Caco-2 (cell line): ENCODE measurements at regions not wholly inside any gene's neighbourhood (a gene's known extent, or its start where the extent isn't known, plus 50 kb on each side); places are given as distances from the start of the nearest gene placed in this dataset.
A peak's percentile ranks its signal among the peaks of the same experiment; 100 is the strongest.

Source experiments
- BruUV-seq: library from RNA; stranded (reverse); fragments of 400-500 nt; replicated peaks from 2 replicates; lab custom pipeline; 2021; lab: Mats Ljungman, UMichigan
- CTCF ChIA-PET: fragments of 300-600 bp; sonication (Branson Sonifier 250); formaldehyde crosslinking; loops from one replicate; lab custom pipeline; 2022; ENCODE audit warnings: antibody characterized with exemption; lab: Charles Lee
- POLR2A ChIA-PET: fragments of 300-600 bp; sonication (Branson Sonifier 250); formaldehyde crosslinking; loops from one replicate; lab custom pipeline; 2022; ENCODE audit warnings: antibody characterized with exemption; lab: Charles Lee
- DNase-seq, 2 experiments: peaks; one replicate each; pipeline versions ENCODE4 v3.0.0 to v3.0.0-alpha.2; 2020 to 2022
- H3K27me3 ChIP-seq: replicated peaks from 2 replicates; pipeline ENCODE4 v1.6.0; 2011; ENCODE audit warnings: low read length; ENCODE audit not compliant: control insufficient read depth, insufficient read depth
- H3K36me3 ChIP-seq: 2 replicates; pipeline ENCODE4 v1.5.1; 2011; ENCODE audit warnings: low read length; ENCODE audit not compliant: control insufficient read depth, insufficient read depth
- H3K4me1 ChIP-seq: fragments of 250-450 bp; sonication (Bioruptor Pico); 2 replicates; pipeline ENCODE4 v1.5.1; 2020; ENCODE audit warnings: mild to moderate bottlenecking
- H3K4me3 ChIP-seq: 2 replicates; pipeline ENCODE4 v1.5.1; 2011; ENCODE audit warnings: low read depth, mild to moderate bottlenecking, control low read depth, low read length
- H3K9me3 ChIP-seq: fragments of 250-450 bp; sonication (Bioruptor Pico); 2 replicates; pipeline ENCODE4 v1.5.1; 2020; ENCODE audit warnings: mild to moderate bottlenecking, moderate library complexity
- H3K27ac Mint-ChIP-seq: one replicate; pipeline ENCODE4 v1.8.0; 2022; ENCODE audit warnings: mixed read lengths; ENCODE audit not compliant: unreplicated experiment
- H3K27me3 Mint-ChIP-seq: one replicate; pipeline ENCODE4 v1.8.0; 2022; ENCODE audit warnings: mixed read lengths; ENCODE audit not compliant: insufficient read depth, unreplicated experiment
- H3K36me3 Mint-ChIP-seq: one replicate; pipeline ENCODE4 v1.8.0; 2022; ENCODE audit warnings: mild to moderate bottlenecking, mixed read lengths; ENCODE audit not compliant: insufficient read depth, unreplicated experiment
- H3K4me1 Mint-ChIP-seq: one replicate; pipeline ENCODE4 v1.8.0; 2022; ENCODE audit warnings: low read depth, mixed read lengths; ENCODE audit not compliant: unreplicated experiment
- H3K4me3 Mint-ChIP-seq: one replicate; pipeline ENCODE4 v1.8.0; 2022; ENCODE audit warnings: mild to moderate bottlenecking, moderate library complexity, mixed read lengths; ENCODE audit not compliant: unreplicated experiment
- H3K9me3 Mint-ChIP-seq: one replicate; pipeline ENCODE4 v1.8.0; 2022; ENCODE audit warnings: mixed read lengths; ENCODE audit not compliant: unreplicated experiment
- intact Hi-C: fragments of 100-400 bp; cut with micrococcal nuclease; formaldehyde crosslinking; loops from one replicate; pipeline ENCODE4 v1.10.0; 2022; ENCODE audit not compliant: unreplicated experiment
- TF ChIP-seq, protein P1 (sequence below), 2 experiments: fragments of 200-600 bp in 1 of 2; IDR thresholded peaks; 1 replicate in 1 of 2; 2 replicates in 1 of 2; pipeline versions ENCODE4 v1.5.1 to v1.8.0; 2011 to 2022; ENCODE audit warnings: antibody characterized with exemption in 1 of 2, control low read depth in 1 of 2, inconsistent platforms in 1 of 2, low read depth in 1 of 2, low read length in 1 of 2, mild to moderate bottlenecking in 1 of 2, moderate library complexity in 1 of 2; ENCODE audit not compliant: insufficient read depth in 1 of 2, severe bottlenecking in 1 of 2, unreplicated experiment in 1 of 2

- CTCF ChIA-PET: no interaction called here
- Mint-ChIP-seq H3K36me3 (no peaks in the 10 kb centered on the region), H3K4me1 (no peaks in the 10 kb centered on the region), H3K27ac (no peak overlapping the region), H3K9me3 (no peaks in the 10 kb centered on the region), H3K4me3 (no peak overlapping the region), H3K27me3 (peaks cover 9% of the 10 kb centered on the region)
- H3K4me1 ChIP-seq: no peaks in the 10 kb centered on the region
- no peak for DNase-seq
- no peaks in the 10 kb centered on the region for H3K27me3 ChIP-seq
- no peaks in the 10 kb centered on the region for H3K36me3 ChIP-seq
- no peaks in the 10 kb centered on the region for H3K9me3 ChIP-seq
- no TSS peak for BruUV-seq
- intact Hi-C loops: loop anchor here (5.0 to 10.0 kb wide), 2 partner anchors 178 to 316 kb away; no protein-coding TSS in a partner anchor
- TF ChIP-seq, protein P1, sequence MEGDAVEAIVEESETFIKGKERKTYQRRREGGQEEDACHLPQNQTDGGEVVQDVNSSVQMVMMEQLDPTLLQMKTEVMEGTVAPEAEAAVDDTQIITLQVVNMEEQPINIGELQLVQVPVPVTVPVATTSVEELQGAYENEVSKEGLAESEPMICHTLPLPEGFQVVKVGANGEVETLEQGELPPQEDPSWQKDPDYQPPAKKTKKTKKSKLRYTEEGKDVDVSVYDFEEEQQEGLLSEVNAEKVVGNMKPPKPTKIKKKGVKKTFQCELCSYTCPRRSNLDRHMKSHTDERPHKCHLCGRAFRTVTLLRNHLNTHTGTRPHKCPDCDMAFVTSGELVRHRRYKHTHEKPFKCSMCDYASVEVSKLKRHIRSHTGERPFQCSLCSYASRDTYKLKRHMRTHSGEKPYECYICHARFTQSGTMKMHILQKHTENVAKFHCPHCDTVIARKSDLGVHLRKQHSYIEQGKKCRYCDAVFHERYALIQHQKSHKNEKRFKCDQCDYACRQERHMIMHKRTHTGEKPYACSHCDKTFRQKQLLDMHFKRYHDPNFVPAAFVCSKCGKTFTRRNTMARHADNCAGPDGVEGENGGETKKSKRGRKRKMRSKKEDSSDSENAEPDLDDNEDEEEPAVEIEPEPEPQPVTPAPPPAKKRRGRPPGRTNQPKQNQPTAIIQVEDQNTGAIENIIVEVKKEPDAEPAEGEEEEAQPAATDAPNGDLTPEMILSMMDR (IDR thresholded peaks at IDR 0.05; ENCODE audit: insufficient read depth in 1 of 2, low read depth in 1 of 2, low read length in 1 of 2, severe bottlenecking in 1 of 2, unreplicated experiment in 1 of 2): no peak
- H3K4me3 ChIP-seq: no peak overlapping the region
- POLR2A ChIA-PET: no interaction called here
These were observed 107.9 kb upstream of the DAP start for GRCh38 chr5:10868956-10869355.

GRCh38 chr5:10867389-10868303 is 106.6 kb upstream of the DAP start:
- H3K4me3 Mint-ChIP-seq: no peak overlapping the region
- H3K27me3 Mint-ChIP-seq: peaks cover 9% of the 10 kb centered on the region
- Histone ChIP-seq H3K9me3 (no peaks in the 10 kb centered on the region), H3K4me3 (no peak overlapping the region), H3K4me1 (no peaks in the 10 kb centered on the region), H3K27me3 (no peaks in the 10 kb centered on the region), H3K36me3 (no peaks in the 10 kb centered on the region)
- H3K27ac Mint-ChIP-seq: no peak overlapping the region
- POLR2A ChIA-PET: no interaction called here
- H3K9me3 Mint-ChIP-seq: no peaks in the 10 kb centered on the region
- intact Hi-C loops: loop anchor here (5.0 to 10.0 kb wide), 2 partner anchors 180 to 317 kb away; no protein-coding TSS in a partner anchor
- H3K36me3 Mint-ChIP-seq: no peaks in the 10 kb centered on the region
- no peaks in the 10 kb centered on the region for H3K4me1 Mint-ChIP-seq
- BruUV-seq: no TSS peak
- CTCF ChIA-PET: no interaction called here
- no peak for DNase-seq
- TF ChIP-seq, protein P1 (IDR thresholded peaks at IDR 0.05; ENCODE audit: insufficient read depth in 1 of 2, low read depth in 1 of 2, low read length in 1 of 2, severe bottlenecking in 1 of 2, unreplicated experiment in 1 of 2): no peak

DNA sequence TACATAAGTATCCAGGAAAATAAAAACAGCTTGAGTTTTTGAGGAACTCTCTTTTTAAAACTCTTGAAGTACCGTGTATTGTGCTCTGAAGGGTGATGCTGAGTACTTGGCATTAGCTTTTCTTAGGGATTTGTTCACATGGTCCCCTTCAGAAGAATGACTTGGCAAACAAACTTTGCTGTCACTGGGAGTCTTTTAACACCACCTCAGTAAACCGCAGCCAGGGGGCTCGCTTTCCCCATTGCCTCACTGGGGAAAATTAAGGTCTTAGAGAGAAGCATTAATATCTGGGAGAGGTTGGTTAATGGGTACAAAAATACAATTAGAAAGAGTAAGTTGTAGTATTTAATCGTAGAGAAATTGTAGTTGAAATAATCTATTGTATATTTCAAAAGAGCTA is 105.9 kb upstream of the DAP start:
- Mint-ChIP-seq H3K4me1 (no peaks in the 10 kb centered on the region), H3K36me3 (no peaks in the 10 kb centered on the region), H3K27me3 (peaks cover 9% of the 10 kb centered on the region), H3K4me3 (no peak overlapping the region), H3K27ac (no peak overlapping the region), H3K9me3 (no peaks in the 10 kb centered on the region)
- no peaks in the 10 kb centered on the region for H3K27me3 ChIP-seq
- DNase-seq: peak in 1 of 2 experiments; percentile 16
- TF ChIP-seq, protein P1 (IDR thresholded peaks at IDR 0.05; ENCODE audit: insufficient read depth in 1 of 2, low read depth in 1 of 2, low read length in 1 of 2, severe bottlenecking in 1 of 2, unreplicated experiment in 1 of 2): peak in 1 of 2 experiments; percentile 42
- H3K4me3 ChIP-seq: no peak overlapping the region
- POLR2A ChIA-PET: no interaction called here
- no peaks in the 10 kb centered on the region for H3K9me3 ChIP-seq
- BruUV-seq: no TSS peak
- intact Hi-C loops: loop anchor here (5.0 to 10.0 kb wide), 2 partner anchors 180 to 318 kb away; no protein-coding TSS in a partner anchor
- CTCF ChIA-PET: no interaction called here
- H3K36me3 ChIP-seq: no peaks in the 10 kb centered on the region
- no peaks in the 10 kb centered on the region for H3K4me1 ChIP-seq
